Activated naive CD8-positive, alpha-beta T cell treated with anti-CD3 and anti-CD28 coated beads for 36 hours (primary cell): ENCODE measurements at regions not wholly inside any gene's neighbourhood (a gene's known extent, or its start where the extent isn't known, plus 50 kb on each side); places are given as distances from the start of the nearest gene placed in this dataset.

Experiments used
- DNase-seq: peaks from one replicate; pipeline ENCODE4 v3.0.0; 2021
- H3K27ac Mint-ChIP-seq: one replicate; pipeline ENCODE4 v1.8.0; 2022; ENCODE audit warnings: mild to moderate bottlenecking, moderate library complexity, mixed read lengths
- H3K27me3 Mint-ChIP-seq: one replicate; pipeline ENCODE4 v1.8.0; 2022; ENCODE audit warnings: mild to moderate bottlenecking, mixed read lengths
- H3K36me3 Mint-ChIP-seq: one replicate; pipeline ENCODE4 v1.8.0; 2021; ENCODE audit warnings: mild to moderate bottlenecking, mixed read lengths
- H3K4me1 Mint-ChIP-seq: one replicate; pipeline ENCODE4 v1.8.0; 2021; ENCODE audit warnings: mixed read lengths
- H3K4me3 Mint-ChIP-seq: one replicate; pipeline ENCODE4 v1.8.0; 2022; ENCODE audit warnings: mild to moderate bottlenecking, moderate library complexity, mixed read lengths
- H3K9me3 Mint-ChIP-seq: one replicate; pipeline ENCODE4 v1.8.0; 2022; ENCODE audit warnings: mixed read lengths

DNA sequence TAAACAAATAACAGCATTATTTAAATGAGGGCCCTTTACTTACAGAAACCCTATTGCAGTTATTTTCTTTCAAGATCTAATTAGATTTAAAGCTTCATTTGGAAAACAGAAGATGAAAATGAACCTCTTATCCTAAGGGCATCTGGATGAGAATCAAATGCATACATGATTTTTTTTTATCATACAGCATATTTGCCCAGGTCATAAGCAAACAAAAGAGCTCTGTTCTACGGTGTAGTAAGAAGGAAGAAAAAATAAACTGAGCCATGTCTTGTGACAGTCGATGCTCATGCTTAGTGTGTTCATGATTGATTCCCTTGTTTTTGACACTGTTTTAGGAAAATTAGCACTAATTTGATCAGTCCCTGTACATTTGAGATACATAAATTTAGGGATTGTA, 202.6 kb upstream of the RNF32 start:
- Mint-ChIP-seq H3K9me3 (no peaks in the 10 kb centered on the region), H3K4me3 (no peak overlapping the region), H3K36me3 (no peaks in the 10 kb centered on the region), H3K27me3 (peaks cover 17% of the 10 kb centered on the region), H3K27ac (no peak overlapping the region), H3K4me1 (no peaks in the 10 kb centered on the region)
- DNase-seq = no peak

DNA sequence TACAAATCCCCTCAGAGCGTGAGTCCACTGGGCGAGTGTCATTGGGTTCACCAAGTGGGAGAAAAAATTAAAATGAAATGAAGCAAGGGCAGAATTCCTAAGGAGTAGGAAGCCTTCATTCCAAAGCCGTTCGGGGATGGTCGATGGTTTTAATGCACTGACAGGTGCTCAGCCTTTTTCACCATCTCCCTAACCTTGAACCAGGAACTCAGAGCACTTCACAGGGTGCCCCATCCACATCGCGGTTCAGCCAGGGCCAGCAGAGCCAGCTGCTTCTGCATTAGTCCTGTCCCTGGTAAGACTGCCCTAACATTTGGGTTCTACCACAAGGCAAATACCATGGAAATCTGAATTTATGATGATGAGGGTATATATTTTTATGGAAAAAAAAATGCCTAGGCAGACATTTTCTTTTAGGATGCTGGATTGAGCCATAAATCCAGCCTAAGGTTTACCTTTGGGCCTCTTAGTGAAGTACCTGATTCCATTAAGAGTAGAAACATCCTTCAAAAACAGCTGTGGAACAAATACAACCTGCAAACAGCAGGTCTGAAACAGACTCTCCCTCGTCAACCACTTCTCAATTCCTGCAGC, 203.5 kb upstream of the RNF32 start:
- peaks cover 17% of the 10 kb centered on the region for H3K27me3 Mint-ChIP-seq
- H3K4me1 Mint-ChIP-seq = no peaks in the 10 kb centered on the region
- no peak for DNase-seq
- no peaks in the 10 kb centered on the region for H3K36me3 Mint-ChIP-seq
- H3K9me3 Mint-ChIP-seq = no peaks in the 10 kb centered on the region
- H3K27ac Mint-ChIP-seq = no peak overlapping the region
- H3K4me3 Mint-ChIP-seq = no peak overlapping the region

DNA sequence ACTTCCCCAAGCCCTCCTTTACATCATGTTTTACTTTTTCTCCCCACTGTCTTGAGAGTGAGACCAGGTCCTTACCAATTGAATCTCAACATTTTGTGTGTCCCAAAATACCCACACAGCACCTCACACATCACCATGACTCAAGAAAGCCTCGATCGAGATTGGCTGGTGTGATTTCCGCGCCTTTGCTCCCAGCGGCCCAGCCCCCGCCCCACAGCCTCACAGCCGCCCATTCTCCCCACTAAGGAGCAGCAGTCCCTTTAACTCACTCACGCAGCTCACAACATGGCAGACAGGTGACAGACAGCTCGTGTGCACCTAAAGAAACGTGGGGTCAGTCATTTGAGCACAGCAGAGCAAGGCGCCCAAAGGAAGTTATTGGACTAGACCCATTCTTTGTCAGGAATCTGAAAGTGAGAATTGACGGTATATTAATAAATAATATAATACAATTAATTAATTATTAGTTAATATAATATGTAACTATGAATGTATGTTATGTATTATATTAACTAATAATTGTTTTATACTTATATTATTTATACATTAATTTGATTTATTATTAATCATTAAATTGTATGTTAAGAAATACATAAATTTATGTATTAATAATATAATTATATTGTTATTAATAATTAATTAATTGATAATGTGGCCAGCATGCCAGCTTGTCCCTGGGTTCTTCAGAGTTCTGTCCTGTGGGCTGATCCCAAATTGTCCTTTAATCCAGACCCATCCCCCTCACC, 204.9 kb upstream of the RNF32 start:
- H3K36me3 Mint-ChIP-seq = no peaks in the 10 kb centered on the region
- no peak overlapping the region for H3K4me3 Mint-ChIP-seq
- DNase-seq = no peak
- H3K27ac Mint-ChIP-seq = no peak overlapping the region
- H3K4me1 Mint-ChIP-seq = no peaks in the 10 kb centered on the region
- peaks cover 14% of the 10 kb centered on the region for H3K27me3 Mint-ChIP-seq
- no peaks in the 10 kb centered on the region for H3K9me3 Mint-ChIP-seq

DNA sequence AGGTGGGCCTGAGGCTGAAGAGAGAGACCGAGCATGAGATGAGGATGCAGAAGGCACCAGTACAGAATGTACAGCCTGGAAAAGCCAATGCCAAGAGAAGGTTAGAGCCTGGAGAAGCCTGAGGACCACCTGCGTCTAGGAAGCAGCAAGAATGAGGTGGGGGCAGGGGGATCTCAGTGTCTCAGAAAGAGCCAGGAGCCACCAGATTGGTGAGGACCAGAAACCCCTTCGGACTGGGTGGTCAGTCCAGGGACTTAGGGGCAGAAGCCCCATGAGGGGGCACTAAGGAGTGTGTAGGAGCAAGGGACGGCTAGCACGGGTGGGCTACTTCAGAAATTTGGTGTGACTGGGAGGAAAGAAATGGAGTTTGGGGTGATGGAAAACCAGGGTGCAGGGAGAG, 205.9 kb upstream of the RNF32 start:
- Mint-ChIP-seq H3K4me1 (no peaks in the 10 kb centered on the region), H3K36me3 (no peaks in the 10 kb centered on the region), H3K27ac (no peak overlapping the region), H3K27me3 (peaks cover 14% of the 10 kb centered on the region), H3K4me3 (no peak overlapping the region), H3K9me3 (no peaks in the 10 kb centered on the region)
- DNase-seq = no peak

DNA sequence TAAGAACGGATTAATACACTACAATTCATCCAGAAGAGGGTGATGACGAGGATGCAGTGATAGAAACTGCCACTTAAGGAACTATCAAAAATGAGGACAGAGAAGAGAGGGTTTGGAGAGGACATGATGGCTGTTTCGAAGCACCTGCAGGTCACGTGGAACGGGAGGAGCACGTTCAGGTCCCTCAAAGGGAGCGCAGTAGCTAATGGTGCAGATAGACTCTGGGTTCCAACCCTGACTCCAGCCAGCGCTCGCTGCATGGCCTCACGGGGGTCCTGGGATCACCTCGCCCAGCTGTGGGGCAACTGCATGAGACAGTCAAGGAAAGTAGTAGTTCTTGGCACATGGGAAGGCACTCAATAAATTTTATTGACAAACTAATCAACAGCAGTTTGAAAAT, 208.6 kb upstream of the RNF32 start:
- no peaks in the 10 kb centered on the region for H3K9me3 Mint-ChIP-seq
- no peaks in the 10 kb centered on the region for H3K36me3 Mint-ChIP-seq

DNA sequence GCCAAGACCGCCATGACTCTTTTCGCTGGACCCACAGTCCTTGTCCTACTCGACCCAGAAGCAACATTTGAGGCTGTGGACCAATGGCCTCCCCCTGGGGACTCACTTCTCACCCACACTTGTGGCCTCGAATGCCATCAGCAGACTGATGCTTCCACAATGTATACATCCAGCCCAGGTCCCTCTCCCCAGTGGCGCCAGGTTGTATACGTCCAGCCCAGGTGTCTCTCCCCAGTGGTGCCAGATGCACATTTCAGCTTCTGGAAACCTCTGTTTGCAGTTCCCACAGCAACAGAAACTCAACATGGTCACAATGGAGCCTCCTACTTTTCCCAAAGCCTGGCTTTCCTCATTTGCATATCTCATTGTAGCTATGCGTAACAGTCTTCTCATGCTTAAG, 210.5 kb upstream of the RNF32 start:
- no peak for DNase-seq
- H3K36me3 Mint-ChIP-seq = no peaks in the 10 kb centered on the region
- H3K27me3 Mint-ChIP-seq = peaks cover 12% of the 10 kb centered on the region
- H3K4me3 Mint-ChIP-seq = no peak overlapping the region
- no peak overlapping the region for H3K27ac Mint-ChIP-seq
- H3K9me3 Mint-ChIP-seq = no peaks in the 10 kb centered on the region
- H3K4me1 Mint-ChIP-seq = no peaks in the 10 kb centered on the region

More for the DNA sequence above, 208.6 kb upstream of the RNF32 start:
- no peak for DNase-seq
- Mint-ChIP-seq H3K4me3 (no peak overlapping the region), H3K4me1 (no peaks in the 10 kb centered on the region), H3K27ac (no peak overlapping the region), H3K27me3 (peaks cover 19% of the 10 kb centered on the region)

DNA sequence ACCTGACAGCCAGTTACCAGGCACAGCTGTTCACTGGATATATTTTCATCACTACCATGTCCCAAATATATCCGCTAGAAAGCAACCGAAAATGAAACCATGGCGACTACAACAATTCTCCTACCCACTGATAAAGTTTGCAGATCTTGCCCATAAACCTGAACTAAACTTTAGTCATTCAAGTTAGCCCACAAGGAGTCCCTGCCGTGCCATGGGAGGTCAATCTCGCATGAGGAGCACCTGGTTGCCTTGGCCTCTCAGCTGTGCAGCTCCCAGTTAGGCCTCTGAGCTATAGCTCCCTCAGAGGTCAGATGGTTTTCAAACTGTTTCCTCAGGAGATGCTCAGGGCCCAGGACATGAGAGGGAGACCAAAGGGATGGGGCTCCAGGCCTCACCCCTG, 211.1 kb upstream of the RNF32 start:
- Mint-ChIP-seq H3K36me3 (no peaks in the 10 kb centered on the region), H3K4me1 (no peaks in the 10 kb centered on the region), H3K4me3 (no peak overlapping the region), H3K9me3 (no peaks in the 10 kb centered on the region), H3K27me3 (peaks cover 18% of the 10 kb centered on the region), H3K27ac (no peak overlapping the region)
- DNase-seq = no peak

DNA sequence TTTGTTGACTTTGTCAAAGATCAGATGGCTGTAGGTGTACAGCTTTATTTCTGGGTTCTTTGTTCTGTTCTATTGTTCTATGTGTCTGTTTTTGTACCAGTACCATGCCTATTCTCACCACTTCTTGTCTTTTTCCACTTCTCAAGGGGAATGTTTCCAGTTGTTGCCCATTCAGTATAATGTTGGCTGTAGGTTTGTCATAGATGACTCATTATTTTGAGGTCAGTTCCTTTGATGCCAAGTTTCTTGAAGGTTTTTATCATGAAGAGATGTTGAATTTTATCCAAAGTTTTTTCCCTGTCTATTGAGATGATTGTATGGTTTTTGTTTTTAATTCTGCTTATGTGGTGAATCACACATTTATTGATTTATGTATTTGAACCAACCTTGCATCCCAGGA, 216.7 kb upstream of the RNF32 start:
- no peaks in the 10 kb centered on the region for H3K36me3 Mint-ChIP-seq
- DNase-seq = no peak
- no peak overlapping the region for H3K4me3 Mint-ChIP-seq
- no peaks in the 10 kb centered on the region for H3K4me1 Mint-ChIP-seq
- H3K27ac Mint-ChIP-seq = no peak overlapping the region
- H3K9me3 Mint-ChIP-seq = peaks cover 1% of the 10 kb centered on the region
- H3K27me3 Mint-ChIP-seq = peaks cover 39% of the 10 kb centered on the region

DNA sequence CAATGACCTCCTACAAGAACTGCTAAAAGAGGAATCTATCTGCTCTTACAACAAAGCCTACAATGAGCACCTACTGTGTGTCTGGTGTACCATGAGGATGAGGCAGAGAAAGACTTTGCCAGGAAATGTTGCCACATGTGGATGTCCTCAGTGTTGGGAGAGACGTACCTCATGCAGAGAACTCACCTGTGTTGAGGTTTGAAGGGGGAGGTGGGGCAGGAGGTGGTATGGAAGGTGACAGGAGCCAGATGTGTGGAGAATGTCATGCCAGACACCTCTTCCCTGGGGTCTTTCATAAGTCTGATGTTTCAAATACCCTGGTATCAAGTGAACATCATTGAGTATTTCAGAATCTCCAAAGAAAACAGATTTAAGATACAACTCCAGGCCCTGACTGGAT, 220.1 kb upstream of the RNF32 start:
- DNase-seq = no peak
- H3K36me3 Mint-ChIP-seq = no peaks in the 10 kb centered on the region
- H3K4me1 Mint-ChIP-seq = no peaks in the 10 kb centered on the region
- no peak overlapping the region for H3K27ac Mint-ChIP-seq
- H3K4me3 Mint-ChIP-seq = no peak overlapping the region
- peaks cover 41% of the 10 kb centered on the region for H3K27me3 Mint-ChIP-seq
- H3K9me3 Mint-ChIP-seq = peaks cover 1% of the 10 kb centered on the region

DNA sequence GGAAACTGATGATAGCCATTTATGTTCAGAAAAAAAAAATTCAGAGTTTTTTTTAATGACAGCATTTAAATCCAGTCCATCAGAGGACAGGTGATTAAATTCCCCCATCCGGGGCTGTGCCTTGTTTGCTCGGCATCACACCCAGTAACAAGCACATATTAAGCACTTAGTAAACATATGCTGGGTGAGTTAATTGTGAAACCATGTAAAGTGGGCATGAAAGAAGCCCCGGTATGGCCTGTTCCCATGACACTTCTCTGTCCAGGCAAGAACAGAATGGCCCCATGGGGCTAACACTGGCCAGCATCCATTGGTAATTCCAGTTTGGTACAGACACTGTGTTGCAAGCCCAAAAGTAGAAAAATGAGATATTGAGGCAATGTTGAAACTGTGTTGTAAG, 220.8 kb upstream of the RNF32 start:
- Mint-ChIP-seq H3K9me3 (peaks cover 1% of the 10 kb centered on the region), H3K27ac (no peak overlapping the region), H3K27me3 (peaks cover 40% of the 10 kb centered on the region), H3K36me3 (no peaks in the 10 kb centered on the region), H3K4me3 (no peak overlapping the region), H3K4me1 (no peaks in the 10 kb centered on the region)
- DNase-seq = no peak

DNA sequence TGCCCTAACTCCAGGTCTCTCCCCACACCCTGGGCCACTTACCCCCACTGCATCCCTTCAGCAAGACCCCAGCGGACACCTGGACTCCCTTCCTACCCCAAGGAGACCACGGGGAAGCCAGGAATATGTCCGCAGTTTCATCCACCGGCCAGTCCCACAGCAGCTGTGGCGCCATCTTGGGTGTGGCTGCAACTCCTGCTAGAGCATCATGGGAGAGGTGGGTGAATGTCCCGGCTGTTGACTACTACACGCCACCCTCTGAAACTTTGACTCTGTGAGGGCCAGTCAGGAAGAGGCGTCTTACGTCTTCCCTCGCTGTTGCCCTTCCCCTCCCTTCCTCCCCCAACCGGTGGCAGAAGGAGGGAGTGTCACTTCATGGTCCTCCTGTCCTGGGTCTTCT, 238.3 kb upstream of the RNF32 start:
- Mint-ChIP-seq H3K4me1 (no peaks in the 10 kb centered on the region), H3K4me3 (no peak overlapping the region), H3K36me3 (no peaks in the 10 kb centered on the region), H3K9me3 (no peaks in the 10 kb centered on the region), H3K27ac (no peak overlapping the region), H3K27me3 (peaks cover 15% of the 10 kb centered on the region)
- no peak for DNase-seq

DNA sequence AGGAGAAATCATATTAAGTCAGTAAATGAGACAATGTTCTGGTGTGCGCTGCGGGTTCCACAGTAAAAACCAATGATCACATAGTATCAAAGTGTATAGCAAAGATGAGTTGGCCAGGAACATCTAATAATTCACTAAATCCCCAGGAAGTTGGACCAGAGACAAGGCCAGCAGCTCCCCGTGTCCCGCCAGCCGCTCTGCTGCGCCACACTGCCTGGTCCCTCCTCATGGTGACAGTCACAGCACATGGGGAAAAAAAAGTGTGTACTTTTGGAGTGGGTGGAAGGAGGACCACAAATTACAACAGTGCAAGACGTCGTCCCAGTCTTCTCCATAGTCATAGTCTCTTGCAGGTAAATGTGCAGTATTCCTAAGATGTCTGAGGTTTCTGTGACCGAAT, 239.0 kb upstream of the RNF32 start:
- Mint-ChIP-seq H3K4me1 (no peaks in the 10 kb centered on the region), H3K36me3 (no peaks in the 10 kb centered on the region), H3K4me3 (no peak overlapping the region), H3K27ac (no peak overlapping the region), H3K27me3 (peaks cover 12% of the 10 kb centered on the region), H3K9me3 (no peaks in the 10 kb centered on the region)
- DNase-seq = no peak

DNA sequence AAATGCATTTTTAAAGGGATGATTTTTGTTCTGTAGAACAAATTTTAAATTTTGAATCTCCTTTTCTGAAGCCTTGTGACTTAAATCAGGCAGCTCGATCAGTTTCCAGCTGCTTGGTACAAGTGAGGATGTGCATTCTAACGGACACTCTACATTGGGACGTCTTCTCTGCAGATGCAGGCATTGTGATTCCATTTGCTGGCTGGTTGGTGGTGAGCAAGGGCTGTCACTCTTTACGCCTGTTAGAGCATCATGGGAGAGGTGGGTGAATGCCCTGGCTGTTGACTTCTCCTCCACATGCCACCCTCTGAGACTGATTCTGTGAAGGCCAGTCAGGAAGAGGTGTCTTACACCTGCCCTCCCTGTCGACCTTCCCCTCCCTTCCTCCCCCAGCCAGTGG, 240.5 kb upstream of the RNF32 start:
- Mint-ChIP-seq H3K36me3 (no peaks in the 10 kb centered on the region), H3K9me3 (no peaks in the 10 kb centered on the region), H3K4me1 (no peaks in the 10 kb centered on the region), H3K4me3 (no peak overlapping the region), H3K27me3 (peaks cover 7% of the 10 kb centered on the region), H3K27ac (no peak overlapping the region)
- no peak for DNase-seq

DNA sequence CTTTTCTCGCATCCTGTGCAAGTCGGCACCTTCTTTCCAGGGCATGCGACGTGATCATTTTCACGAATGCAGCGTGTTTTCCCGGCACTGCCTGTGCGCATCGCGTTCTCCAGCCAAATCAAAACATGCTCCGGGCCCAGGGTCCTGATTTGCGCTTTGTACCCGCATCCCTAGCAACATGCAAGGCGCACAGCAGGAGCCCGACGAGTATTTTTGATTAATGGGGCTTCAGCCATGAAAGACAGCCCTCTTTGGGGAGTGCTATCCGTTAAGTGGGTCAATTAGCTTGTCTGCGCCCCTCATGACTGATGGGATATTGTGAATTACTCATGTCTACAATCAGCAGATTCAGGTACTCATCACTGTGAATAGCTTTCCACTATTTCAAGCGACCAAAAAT, 243.3 kb upstream of the RNF32 start:
- no peak for DNase-seq
- peaks cover 5% of the 10 kb centered on the region for H3K27me3 Mint-ChIP-seq
- no peak overlapping the region for H3K4me3 Mint-ChIP-seq
- H3K9me3 Mint-ChIP-seq = no peaks in the 10 kb centered on the region
- no peak overlapping the region for H3K27ac Mint-ChIP-seq
- H3K4me1 Mint-ChIP-seq = no peaks in the 10 kb centered on the region
- no peaks in the 10 kb centered on the region for H3K36me3 Mint-ChIP-seq

DNA sequence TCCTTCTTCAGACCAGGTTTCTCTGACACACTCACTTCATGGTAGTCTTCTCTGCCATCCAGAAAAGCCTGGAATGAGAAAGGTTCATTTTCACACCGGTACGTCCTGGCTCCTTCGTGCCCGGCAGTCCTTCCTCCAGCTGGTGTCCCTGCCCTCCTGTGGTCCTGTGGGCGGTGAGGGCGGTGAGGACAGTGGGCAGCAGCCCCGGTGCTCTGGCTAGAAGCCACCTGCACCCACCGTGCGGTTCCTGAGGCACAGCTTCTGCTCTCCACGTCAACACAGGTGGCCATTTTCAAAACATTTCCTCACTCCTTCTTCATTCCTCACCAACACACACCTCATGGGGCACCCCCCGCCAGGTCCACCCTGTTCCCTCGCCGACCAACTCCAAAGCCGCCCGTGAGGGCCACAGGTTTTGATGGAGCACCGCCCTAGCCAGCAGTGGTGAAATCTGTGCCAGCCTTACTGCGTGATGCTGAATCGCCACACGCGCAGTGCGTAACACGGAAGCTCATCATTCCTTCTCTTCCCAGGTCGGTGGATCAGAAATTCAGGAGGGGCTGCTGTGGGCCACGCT, 251.4 kb upstream of the RNF32 start:
- Mint-ChIP-seq H3K27ac (no peak overlapping the region), H3K36me3 (no peaks in the 10 kb centered on the region), H3K27me3 (peaks cover 23% of the 10 kb centered on the region), H3K9me3 (peaks cover 1% of the 10 kb centered on the region), H3K4me1 (no peaks in the 10 kb centered on the region), H3K4me3 (no peak overlapping the region)
- DNase-seq = no peak

DNA sequence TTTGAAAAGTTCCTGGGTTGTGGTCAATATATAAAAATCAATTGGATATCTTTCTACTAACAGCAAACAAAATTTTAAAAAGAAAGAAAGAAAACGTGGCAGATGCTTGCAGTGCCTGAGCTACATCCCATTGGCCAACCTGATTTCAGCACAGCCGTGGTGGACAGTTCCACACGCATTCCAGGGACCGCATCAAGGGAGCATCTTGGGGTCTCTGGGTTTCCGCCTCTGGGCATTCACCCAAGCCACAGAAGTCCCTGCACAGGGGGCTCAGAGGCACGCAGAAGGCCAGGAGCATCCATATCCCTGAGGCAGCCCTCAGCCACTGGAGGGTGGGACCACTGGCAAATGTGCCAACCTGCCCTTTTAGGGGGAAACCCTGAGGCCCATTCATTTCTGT, 254.5 kb upstream of the RNF32 start:
- no peaks in the 10 kb centered on the region for H3K36me3 Mint-ChIP-seq
- H3K9me3 Mint-ChIP-seq = no peaks in the 10 kb centered on the region
- H3K27me3 Mint-ChIP-seq = peaks cover 16% of the 10 kb centered on the region
- no peak overlapping the region for H3K4me3 Mint-ChIP-seq
- DNase-seq = no peak
- H3K4me1 Mint-ChIP-seq = no peaks in the 10 kb centered on the region
- H3K27ac Mint-ChIP-seq = no peak overlapping the region
